SW480 (cell line): ENCODE measurements at regions not wholly inside any gene's neighbourhood (a gene's known extent, or its start where the extent isn't known, plus 50 kb on each side); places are given as distances from the start of the nearest gene placed in this dataset.
A peak's percentile ranks its signal among the peaks of the same experiment; 100 is the strongest.
"Not testable (repeated sequence)": the region's sequence is repeated elsewhere in the genome, so short reads cannot be mapped to it uniquely, and the experiment has no call there.

ENCODE experiments used
- DNase-seq: peaks from one replicate; pipeline ENCODE4 v3.0.0-alpha.2; 2016; ENCODE audit warnings: low spot score

- no peak for DNase-seq
Observed at GRCh38 chr1:203401199-203401877, 50.4 kb upstream of the FMOD start.

GRCh38 chr1:203402152-203402551, 51.2 kb upstream of the FMOD start:
- no peak for DNase-seq

- DNase-seq, result peak; percentile 11
Observed at GRCh38 chr1:203402629-203403337, 51.9 kb upstream of the FMOD start.

GRCh38 chr1:203403586-203403985, 52.7 kb upstream of the FMOD start:
- DNase-seq, result no peak

GRCh38 chr1:203404546-203404945, 53.6 kb upstream of the FMOD start:
- DNase-seq, result no peak

- DNase-seq, result no peak
Observed at GRCh38 chr1:203405703-203406438, 54.9 kb upstream of the FMOD start.

- no peak for DNase-seq
Observed at GRCh38 chr1:203406446-203407045, 55.6 kb upstream of the FMOD start.

GRCh38 chr1:203407296-203407695, 56.4 kb upstream of the FMOD start:
- no peak for DNase-seq

GRCh38 chr1:203408486-203409481, 57.9 kb upstream of the FMOD start:
- DNase-seq, result peak; percentile 26

GRCh38 chr1:203410182-203410900, 59.4 kb upstream of the FMOD start:
- DNase-seq, result no peak

GRCh38 chr1:203411431-203411830, 60.5 kb upstream of the FMOD start:
- DNase-seq, result not testable (repeated sequence)

GRCh38 chr1:203419558-203419957, 56.0 kb upstream of the PRELP start:
- no peak for DNase-seq

GRCh38 chr1:203420263-203420662, 55.3 kb upstream of the PRELP start:
- DNase-seq, result no peak

- DNase-seq, result no peak
Observed at GRCh38 chr1:203421246-203421645, 54.4 kb upstream of the PRELP start.

- no peak for DNase-seq
Observed at GRCh38 chr1:203422116-203422515, 53.5 kb upstream of the PRELP start.

GRCh38 chr1:203422656-203423055, 53.0 kb upstream of the PRELP start:
- DNase-seq, result no peak

- no peak for DNase-seq
Observed at GRCh38 chr1:203424285-203424684, 51.3 kb upstream of the PRELP start.

GRCh38 chr1:203424861-203425662, 50.5 kb upstream of the PRELP start:
- DNase-seq, result no peak

GRCh38 chr1:203425663-203425975, 50.0 kb upstream of the PRELP start:
- no peak for DNase-seq
